ENCODE measurements at regions not wholly inside any gene's neighbourhood (a gene's known extent, or its start where the extent isn't known, plus 50 kb on each side); places are given as distances from the start of the nearest gene placed in this dataset.

DNA sequence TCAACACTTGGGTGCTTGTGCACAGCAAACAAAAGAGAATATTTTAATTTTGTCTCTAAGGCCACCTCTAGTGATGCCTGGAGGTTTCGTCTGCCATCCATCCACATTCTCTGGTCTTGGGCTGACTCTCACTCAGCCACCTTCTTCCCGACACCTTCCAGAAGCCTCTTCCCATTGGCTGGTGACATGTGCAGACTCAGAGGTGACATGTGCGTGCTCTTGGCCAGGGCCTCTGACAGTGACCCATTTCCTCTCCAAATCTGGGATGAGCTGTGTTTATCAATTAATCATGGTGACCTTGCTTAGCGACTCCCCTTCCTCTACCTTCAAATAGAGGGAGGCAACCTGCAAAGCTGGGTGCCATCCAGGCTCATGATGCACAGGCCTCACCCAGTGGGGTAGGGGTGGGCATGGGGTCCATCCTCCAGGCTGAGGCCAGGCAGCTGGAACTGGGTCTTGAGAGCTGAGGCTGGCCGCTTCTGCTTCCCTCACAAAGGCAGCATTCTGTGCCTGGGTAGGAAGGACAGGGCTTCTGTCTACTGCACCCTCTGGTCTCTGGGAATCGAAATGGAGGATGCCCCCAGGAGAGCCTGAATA is 91.8 kb downstream of the DHCR7 start:
- DNase-seq, result no peak

DNA sequence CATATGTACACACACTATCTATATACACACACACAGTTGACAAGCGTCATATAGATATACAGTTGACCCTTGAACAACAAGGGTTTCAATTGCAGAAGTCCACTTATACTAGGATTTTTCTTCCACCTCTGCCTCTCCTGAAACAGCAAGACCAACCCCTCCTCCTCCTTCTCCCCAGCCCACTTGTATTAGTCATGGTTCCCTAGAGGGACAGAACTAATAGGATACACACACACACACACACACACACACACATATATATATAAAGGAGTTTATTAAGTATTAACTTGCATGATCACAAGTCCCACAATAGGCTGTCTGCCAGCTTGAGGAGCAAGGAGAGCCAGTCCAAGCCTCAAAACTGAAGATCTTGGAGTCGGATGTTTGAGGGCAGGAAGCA is 92.9 kb downstream of the DHCR7 start:
- DNase-seq, result no peak

DNA sequence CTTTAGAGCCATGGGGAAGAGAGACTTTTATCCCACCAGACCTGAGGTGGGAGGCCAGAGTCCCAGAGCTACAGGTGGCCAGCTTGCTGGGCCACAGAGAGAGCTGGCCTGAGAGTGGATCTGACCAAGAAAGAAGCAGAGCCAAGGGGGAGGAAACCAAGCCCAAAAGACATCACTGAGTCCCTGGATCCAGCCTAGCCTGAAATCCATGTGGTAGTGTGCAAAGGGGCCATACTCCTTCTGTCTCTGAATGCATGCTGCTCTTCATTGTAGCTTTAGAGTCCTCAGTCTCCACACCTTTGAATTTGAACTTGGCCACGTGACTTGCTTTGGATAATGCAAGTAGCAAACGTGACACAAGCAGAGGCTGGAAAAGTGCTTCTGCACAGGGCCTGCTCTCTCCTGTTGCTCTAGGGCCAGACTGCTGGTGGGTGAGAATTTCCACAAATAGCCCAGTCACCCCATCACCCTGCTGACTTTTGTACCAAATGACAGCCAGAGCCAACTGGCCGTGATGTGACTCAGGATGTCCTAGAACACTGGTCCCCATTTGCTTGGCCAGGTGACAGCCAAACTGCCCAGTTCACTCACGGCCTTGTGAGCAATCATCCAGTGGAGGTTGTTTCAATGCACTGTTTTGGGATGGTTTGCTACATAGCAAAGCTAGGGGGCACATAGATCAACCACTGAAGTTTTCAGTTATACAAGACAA is 93.6 kb downstream of the DHCR7 start:
- DNase-seq, result no peak

DNA sequence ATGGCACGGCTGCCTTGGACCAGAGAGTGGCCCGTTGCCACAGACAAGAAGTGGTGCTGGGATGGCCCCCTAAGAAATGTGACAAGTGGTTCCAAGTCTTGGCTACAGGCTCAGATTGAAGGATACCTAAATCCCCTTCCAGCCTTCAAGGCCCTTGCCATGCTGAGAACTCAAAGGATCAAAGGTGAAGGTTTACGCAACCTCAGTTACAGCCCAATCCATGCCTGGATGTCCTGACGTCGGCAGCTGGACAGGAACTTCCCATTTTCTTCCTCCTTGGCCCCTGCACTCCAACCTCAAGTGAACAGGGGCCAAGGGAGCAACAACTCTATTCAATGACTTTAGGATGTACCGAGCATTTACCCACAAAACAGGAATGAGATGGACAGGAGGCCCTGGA is 95.4 kb downstream of the DHCR7 start:
- DNase-seq, result no peak

DNA sequence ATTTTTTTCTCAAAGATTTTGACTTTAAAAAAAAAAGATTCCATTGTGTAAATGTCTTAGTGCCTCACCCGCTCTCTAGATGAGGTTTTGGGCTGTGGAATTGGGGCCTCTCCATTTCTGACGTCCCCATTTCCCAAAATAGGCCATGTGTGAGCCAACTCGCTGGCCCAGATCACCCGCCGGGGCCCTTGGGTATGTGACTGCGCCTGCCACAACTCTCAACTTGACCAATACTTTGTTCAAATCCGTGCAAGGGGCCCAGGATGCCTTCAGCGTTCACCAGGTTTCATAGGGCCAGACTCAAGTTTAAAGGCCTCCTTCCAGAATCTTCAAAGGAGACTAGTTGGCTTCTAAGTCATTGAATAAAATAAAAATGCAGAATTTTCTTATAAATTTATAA is 96.0 kb downstream of the DHCR7 start:
- DNase-seq, result no peak

DNA sequence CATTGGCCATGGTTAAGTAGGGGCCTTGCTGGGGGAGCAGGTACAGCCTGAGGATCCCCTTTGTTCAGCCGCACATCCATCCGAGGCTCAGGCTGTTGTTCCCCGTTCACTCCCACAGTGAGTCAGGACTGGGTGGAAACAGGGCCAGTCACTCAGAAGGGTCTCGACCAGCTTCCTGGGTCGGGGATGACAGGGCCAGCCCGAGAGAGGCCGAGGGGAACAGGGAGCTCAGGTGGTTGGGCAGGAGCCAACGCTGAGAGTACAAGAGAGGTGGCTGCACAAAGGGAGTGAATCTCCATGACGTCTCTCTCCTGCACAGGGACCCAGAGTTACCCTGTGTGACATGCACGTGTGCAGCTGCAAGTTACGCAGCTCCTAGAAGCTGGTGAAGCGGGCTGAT is 97.2 kb upstream of the SHANK2 start:
- no peak for DNase-seq

DNA sequence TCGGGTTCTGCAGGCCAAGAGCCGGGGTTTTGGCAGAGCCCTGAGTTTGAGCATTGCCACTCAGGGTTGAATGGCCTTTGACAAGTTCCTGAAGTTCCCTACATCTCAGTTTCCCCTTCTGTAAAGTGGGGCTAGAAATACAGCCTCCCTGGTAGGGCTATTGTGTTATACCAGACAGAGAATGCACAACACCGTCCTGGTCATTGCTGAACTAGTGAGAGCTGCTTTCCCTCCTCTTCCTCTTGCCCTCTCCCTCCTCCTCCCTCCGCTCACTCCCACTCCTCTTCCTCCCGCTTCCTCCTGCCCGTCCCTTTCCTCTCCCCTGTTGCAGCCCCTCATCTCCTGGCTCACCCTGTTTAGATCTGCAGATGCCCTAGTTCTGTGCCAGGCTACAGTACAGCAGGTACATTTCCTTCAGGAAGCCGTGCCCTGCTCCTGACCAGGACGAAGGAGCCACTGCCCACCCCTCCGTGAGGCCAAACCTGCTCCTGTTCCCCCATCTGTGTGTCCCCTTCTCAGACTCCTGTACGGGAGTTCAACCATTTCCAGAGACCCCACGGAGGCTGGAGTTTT is 91.5 kb upstream of the SHANK2 start:
- no peak for DNase-seq

DNA sequence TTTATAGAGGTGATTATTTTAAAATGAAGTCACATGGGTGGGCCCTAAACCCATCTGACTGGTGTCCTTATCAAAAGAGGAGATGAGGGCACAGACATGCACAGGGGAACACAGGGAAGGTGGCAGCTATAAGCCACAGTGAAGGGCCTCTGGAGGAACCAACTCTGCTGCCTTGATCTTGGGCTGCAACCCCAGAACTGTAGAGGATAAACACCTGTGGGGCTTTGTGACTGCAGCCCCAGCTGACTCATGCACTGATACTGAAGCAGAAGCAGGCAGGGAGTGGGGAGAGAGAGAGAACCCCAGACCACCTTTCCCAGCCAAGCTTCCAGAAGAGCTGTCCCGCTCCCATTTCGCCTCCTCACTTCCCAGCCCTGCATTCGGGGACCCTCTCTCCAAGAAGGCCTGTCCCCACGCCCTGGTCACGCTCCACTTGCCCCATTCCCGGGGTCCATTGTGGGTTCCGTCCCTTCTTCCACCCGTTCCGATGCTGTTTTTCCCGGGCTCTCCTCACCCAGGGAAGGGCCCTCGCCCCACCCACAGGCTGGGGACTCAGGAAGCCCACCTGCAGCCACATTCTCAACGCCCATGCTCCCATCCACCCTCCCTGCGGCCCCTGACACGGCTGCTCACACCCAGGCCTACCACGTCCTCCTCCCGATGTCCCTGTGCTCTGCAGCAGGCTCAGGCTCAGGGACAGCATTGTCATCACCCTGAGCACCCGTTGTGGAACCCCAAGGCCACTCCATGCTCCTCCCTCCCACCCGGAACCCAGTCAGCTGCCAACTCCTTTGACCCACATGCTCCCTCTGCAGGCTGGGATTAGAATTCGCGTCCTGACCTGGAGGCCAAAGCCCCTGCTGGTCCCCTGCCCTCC is 90.8 kb upstream of the SHANK2 start:
- peak; percentile 18 for DNase-seq

DNA sequence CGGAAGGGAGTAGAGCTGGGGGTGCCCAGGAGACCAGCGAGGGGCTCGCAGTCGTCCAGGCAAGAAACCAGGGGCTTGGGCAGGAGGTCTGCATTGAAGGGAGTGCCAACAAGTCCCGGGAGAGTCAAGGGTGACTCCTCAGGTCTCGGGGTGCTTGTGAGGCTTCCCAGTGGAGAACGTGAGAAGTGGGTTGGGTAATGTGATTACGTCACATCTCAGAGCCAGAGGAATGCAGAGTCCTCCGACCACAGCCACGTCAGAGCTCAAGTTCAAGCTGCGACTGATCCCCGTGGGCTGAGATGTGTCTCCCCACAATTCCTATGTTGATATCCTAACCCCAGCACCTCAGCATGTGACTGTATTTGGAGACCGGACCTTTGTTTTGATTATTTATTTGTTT is 89.7 kb upstream of the SHANK2 start:
- DNase-seq, result no peak

DNA sequence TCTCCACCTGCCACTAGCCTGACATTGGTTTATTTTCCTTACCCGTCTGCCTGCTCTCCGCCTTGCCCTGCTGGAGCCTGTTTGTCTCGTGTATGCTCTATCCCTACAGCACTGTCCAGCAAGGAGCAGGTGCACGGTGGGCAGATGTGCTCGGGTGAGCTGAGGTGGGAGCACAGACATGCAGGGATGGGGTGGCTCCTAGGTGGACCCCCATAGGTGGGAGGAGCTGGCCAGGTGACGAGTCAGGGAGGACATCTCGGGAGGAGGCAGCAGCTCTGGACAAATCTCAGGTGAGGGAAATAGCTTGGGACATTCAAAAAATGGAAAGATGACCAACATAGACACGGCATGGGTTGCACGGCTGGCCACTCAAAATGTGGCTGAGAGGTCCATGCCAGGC is 89.2 kb upstream of the SHANK2 start:
- DNase-seq, result no peak

DNA sequence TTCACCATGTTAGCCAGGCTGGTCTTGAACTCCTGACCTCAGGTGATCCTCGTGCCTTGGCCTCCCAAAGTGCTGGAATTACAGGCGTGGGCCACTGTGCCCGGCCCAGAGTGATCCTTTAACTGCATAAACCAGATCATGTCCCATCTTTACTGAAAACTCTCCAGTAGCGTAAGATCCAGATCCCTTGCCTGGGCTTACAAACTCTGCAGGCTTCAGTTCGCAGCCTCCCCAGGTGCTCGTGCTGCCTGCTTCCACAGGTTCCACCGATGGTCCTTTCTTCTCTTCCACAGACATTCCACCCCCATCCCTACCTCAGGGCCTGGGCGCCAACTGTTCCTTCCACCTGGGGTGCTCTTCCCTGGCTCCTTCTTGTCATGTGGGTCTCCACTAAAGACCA is 88.8 kb upstream of the SHANK2 start:
- DNase-seq, result no peak

DNA sequence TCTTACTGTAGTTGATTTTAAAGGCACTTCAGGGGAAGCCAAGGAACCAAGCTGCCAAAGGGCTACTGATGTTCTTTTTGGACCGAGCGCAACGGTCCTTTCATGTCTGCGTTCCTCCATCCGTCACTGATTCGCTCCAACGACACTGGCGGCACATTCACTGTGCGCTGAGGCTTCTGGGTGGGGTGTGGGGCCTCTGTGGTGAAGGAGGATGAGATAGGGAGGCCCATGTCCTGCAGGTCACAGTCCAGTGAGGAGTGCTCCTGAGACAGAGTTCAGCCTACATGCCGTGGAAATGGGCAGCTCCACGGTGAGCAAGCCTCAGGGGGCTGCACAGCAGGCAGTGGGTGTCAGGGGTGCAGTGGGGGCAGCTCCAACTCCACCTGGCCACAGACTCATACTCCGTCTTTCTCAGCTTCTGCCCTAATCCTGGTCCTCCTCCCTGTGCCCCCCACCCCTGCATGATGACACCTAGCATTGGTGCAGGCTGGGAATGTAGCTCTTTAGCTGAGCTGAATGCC is 87.8 kb upstream of the SHANK2 start:
- DNase-seq, result no peak

DNA sequence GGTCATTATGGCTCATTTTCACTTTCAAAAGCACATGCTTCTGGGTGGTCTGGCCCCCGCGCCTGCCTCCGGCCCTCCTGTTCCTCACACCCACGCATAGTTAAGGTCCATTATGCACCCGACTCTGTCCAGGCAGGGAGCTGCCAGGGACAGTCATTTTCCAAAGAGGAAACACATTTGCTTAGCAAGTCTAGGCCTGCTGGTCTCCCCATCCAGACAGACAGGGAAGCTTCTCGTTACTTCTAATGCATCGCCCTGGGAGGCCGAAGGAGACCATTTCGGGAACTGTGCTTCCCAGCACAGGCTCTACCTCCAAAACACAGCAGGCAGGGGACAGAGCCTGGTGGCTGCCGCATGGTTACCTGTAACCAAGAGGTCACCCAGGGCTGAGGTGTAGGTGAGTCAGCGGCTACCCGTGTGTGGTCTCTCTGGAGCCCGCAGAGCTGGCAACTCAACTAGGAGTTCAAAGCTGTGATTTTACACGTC is 87.1 kb upstream of the SHANK2 start:
- DNase-seq, result no peak

DNA sequence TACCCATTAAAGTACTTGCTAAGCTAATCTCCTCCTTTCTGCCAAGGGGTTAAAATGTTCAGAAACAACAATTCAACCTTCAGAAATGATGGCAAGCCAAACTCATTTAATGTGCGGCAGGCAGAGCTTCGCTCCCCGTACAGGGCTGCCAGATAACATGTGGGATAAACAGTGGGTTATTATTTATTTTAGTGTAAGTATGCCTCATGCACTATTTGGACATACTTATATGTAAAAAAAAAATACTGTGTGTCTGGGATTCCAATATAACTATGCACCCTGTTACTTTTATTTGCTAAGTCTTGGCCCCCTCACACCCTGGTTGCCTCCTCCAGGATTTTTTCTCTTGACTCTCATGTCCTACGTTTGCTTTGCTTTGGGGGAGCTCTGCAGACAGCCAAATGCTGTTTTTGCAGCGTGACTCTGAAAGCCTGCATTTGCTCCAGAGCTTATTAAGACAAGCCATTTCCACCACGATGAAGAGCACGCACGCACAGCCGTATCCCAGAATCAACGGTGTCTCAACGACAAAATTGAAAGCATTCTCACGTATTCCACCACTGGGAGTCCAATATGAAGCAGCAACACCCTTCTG is 86.5 kb upstream of the SHANK2 start:
- no peak for DNase-seq

DNA sequence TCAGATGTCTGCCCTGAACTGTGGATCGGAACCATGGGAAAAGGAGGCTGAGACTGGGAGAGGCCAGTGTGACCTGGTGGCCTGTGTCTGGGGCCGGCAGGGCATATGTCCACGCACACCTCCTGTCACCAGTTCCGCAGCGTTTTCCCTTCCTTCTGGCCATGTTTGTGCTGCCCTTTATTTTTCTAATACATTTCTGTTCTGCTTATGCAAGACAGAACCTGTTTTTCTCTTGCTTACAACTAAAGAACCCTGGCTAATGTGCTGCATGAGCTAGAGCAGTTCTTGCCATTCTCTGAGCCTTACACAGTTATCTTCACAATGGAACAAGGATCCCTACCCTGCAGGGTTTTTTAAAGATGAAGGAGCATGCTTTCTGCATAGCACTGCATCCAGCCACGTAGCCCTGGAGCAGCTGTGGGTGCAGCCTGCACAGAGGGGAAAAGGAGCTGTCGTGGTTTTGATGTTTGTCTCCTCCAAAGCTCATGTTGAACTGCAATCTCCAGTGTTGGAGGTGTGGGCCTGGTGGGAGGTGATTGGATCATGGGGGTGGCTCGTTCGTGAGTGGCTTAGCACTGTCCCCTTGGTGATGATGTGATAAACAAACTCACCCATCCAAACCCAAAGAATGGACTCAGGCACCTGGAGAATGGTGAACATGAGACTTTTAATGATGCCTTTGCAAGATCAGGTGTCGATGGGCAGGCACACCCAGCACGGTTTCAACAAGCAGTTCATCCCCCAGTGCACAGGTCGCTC is 84.8 kb upstream of the SHANK2 start:
- no peak for DNase-seq

DNA sequence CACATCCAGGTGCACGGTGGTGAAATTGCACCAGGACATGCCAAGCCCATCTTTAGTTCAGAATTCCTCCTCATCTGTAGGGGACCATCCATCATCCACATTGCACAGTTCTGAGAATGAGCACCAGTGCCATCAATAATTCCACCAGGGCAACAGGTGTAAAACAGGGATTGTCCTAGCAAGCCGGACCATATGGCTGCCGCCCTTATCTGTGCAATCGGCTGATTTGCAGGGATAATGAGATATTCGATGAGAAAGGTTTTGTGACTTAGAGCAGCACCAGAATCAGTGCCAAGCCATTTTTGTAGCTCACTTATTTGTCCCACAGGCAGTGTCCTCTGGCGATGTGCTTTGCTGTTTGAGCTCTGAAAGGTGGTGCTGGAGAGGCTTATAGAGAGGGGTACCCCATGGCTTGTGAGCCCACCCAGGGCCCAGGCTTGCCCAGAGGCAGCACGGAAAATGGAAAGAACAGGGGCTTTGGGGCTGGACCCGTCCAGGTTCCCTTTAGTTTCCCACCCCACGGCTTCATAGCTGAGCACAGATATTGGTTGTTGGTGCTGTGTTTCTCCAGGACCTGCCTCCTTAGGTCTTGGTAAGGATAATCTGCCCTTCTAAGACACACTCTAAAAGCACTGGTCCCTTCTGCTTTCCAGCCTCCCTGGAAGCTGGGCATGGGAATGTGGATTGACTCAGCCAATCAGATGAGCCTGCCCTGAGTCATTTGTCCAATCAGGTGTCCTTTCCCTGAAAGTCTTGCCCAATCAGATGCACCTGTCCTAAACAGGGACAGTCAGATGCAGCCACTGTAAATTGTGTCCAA is 84.0 kb upstream of the SHANK2 start:
- DNase-seq, result no peak

DNA sequence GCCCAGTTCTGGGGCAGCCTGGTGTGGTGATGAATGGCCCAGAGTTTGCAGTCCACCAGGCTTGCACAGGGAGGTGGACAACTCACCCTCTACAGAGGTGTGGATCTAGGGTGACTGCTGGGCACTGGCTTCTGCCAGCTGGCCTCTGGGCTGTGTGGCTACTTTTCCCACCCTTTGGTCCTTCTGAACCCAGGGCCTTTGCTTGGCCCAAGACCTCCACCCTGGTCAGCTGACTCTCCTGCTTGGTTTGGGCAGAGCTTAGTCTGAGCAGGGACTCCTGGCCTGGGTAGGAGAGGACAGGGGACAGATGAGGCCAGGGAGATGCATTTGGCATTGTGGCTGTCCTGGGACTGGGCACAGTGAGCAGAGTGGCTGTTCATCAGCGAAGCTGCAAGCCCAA is 83.0 kb upstream of the SHANK2 start:
- no peak for DNase-seq

DNA sequence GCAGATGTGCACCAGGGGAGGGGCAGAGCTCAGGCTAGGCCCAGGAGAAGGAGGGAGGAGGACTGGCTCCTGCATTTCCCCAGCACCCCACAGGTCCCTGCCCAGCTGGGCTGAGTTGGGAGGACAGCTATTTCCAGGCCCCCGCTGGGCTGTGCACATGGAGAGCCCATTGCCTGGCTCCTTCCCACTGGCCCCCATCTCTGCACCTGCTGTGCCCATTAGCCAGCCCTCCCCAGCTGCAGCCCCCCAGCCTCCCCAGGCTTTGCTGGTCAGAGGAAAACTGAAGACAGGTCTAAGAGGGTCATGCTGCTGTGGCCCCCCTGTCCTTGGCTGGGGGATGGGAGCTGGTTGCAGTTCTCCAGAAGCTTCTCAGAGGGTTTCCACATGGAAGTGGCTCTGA is 81.8 kb upstream of the SHANK2 start:
- DNase-seq, result no peak

DNA sequence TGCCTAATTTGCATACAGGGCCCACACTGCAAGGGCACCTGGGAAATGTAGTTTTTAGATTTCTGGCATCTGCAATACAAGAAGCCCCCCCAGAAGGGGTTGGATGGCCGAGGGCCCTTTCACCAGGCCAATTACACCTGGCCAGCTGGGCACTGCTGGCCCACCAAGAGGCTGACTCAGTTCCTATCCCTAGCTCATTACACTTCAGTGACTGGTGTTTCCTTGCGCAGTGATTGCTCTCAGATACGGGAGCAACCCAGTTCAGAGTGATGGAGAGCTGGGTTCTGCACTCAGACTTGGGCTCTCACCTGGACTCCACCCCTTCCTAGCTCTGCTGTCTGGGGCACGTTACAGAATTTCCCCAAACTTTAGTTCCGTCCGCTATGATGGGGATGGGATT is 81.1 kb upstream of the SHANK2 start:
- DNase-seq, result no peak

DNA sequence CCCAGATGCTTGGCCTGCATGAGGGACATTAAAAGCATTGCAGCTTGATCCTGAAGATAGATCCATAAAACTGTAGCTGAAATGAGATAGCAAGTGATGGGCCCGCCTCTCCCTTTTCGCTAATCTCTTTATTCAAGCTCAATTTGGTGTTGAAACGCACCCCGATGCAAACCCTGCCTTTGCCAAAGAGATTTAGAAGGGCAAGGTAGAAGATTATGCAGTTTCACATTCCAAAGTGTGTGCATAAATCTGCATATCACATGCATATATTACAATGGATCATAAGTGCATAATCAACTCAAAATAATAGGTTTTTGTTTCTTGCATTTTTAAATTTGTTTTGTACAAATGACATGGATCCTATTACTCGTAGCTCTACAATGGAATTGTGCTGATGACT is 80.1 kb upstream of the SHANK2 start:
- no peak for DNase-seq

DNA sequence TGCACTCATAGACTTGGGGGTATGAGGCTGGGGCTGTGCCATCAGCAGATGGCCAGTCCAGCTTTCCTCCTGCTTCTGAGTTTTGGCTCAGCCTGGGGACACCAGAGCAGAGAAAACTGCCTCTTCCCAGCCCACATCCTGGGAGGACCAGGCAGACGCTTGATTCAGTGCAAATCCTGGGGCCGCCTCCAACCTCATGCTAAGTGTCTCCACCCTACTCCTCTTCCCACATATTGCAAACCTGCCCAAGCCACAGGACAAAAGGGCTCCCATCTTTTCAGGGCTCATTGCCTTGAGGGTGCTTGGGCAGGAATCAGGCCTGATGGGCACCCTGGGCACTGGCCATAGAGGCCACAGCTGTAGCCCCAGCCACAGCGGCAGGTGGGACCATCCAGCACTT is 79.7 kb upstream of the SHANK2 start:
- DNase-seq, result no peak
